ENCODE measurements at regions not wholly inside any gene's neighbourhood (a gene's known extent, or its start where the extent isn't known, plus 50 kb on each side); places are given as distances from the start of the nearest gene placed in this dataset.

- TF ChIP-seq CTCF (conservative IDR thresholded peaks at IDR 0.05), result no peak
- no peak for TF ChIP-seq ZFX (IDR thresholded peaks at IDR 0.05)
Observed at GRCh38 chr3:13222131-13222530, 148.9 kb upstream of the IQSEC1 start.
